Right lobe of liver (tissue), 6 donors: ENCODE measurements at regions not wholly inside any gene's neighbourhood (a gene's known extent, or its start where the extent isn't known, plus 50 kb on each side); places are given as distances from the start of the nearest gene placed in this dataset.

Experiments
- ATAC-seq, 4 donors: fragments of 200-7000 bp; cut with Tn5 transposase; one replicate each; pipeline ENCODE4 v1.9.1; 2020; ENCODE audit warnings: mild to moderate bottlenecking in 4 of 4, moderate library complexity in 4 of 4
- DNase-seq, 3 donors: peaks; one replicate each; pipeline ENCODE4 v3.0.0-alpha.2; 2020
- H3K27ac ChIP-seq, 3 donors: fragments of 200-600 bp; one replicate each; pipeline ENCODE4 v1.8.0; 2022
- H3K27me3 ChIP-seq, 2 donors: fragments of 200-600 bp; one replicate each; pipeline ENCODE4 v1.8.0; 2022
- H3K36me3 ChIP-seq, 4 donors: fragments of 200-600 bp; sonication (generic) in 1 of 4; one replicate each; pipeline versions ENCODE4 v1.5.1 to v1.8.0; 2017 to 2022; ENCODE audit warnings: control low read depth in 1 of 4
- H3K4me1 ChIP-seq, 4 donors: fragments of 200-600 bp; sonication (generic) in 1 of 4; one replicate each; pipeline versions ENCODE4 v1.5.1 to v1.8.0; 2017 to 2022; ENCODE audit warnings: control low read depth in 1 of 4
- H3K4me3 ChIP-seq, 3 donors: fragments of 200-600 bp; one replicate each; pipeline ENCODE4 v1.8.0; 2022
- H3K9me3 ChIP-seq, 4 donors: fragments of 200-600 bp; sonication (generic) in 1 of 4; one replicate each; pipeline versions ENCODE4 v1.5.1 to v1.8.0; 2017 to 2022; ENCODE audit warnings: control low read depth in 1 of 4
- POLR2A ChIP-seq: fragments of 450-650 bp; IDR thresholded peaks from one replicate; pipeline ENCODE4 v1.6.1; 2017; ENCODE audit warnings: antibody characterized with exemption, mild to moderate bottlenecking
- WGBS: methylation state at CpG from one replicate; pipeline ENCODE4 v1.1.6; 2018; ENCODE audit warnings: low coverage, low lambda C conversion rate; ENCODE audit not compliant: insufficient coverage; ENCODE audit errors: missing lambda C conversion rate; 5-methylcytosine and 5-hydroxymethylcytosine counted together
- intact Hi-C, 2 donors: fragments of 100-400 bp; cut with DNase I; formaldehyde crosslinking; loops; one replicate each; pipeline versions ENCODE4 v1.11.2 to v1.14.1; 2022
- TF ChIP-seq, protein P1 (sequence below), 4 donors: fragments of 200-600 bp in 3 of 4; fragments of 450-650 bp in 1 of 4; IDR thresholded peaks; one replicate each; pipeline versions ENCODE4 v1.5.1 to v1.8.0; 2016 to 2022; ENCODE audit warnings: antibody characterized with exemption in 4 of 4, mild to moderate bottlenecking in 2 of 4
- donor health status: DM: no; HTN: yes; CAD: no.
- donor health status: DM: no; HTN: no; CAD: no.
- donor health status: DM: no; HTN: no; CAD: no.
- donor health status: DM: no; HTN: yes; CAD: no.
- donor health status: DM: no; HTN: yes; CAD: no.

DNA sequence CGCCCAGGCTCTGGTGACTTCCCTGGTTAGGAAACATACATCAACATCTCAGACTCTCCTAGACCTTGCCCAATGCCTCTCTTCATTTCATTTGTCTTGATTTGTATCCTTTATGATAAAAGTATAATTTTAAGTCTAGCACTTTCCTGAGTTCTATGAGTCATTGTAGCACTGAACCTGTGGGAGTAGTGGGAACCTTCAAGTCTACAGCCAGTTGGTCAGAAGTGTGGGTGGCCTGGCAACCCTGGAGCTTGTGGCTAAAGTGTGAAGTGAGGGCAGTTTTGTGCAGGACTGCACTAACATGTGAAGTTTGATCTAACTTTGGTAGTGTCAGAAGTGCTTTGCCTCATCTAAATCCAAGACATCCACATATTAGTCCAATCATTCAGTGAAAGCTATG is 259.3 kb upstream of the IGFBP7 start:
- Histone ChIP-seq H3K4me3 (no peak overlapping the region), H3K36me3 (no peaks in the 10 kb centered on the region), H3K27me3 (no peaks in the 10 kb centered on the region), H3K27ac (no peak overlapping the region), H3K9me3 (no peaks in the 10 kb centered on the region), H3K4me1 (no peaks in the 10 kb centered on the region)
- ATAC-seq (no peak), DNase-seq (no peak)
- intact Hi-C loops, result no loop called here
- TF ChIP-seq POLR2A, result no peak
- TF ChIP-seq, protein P1, sequence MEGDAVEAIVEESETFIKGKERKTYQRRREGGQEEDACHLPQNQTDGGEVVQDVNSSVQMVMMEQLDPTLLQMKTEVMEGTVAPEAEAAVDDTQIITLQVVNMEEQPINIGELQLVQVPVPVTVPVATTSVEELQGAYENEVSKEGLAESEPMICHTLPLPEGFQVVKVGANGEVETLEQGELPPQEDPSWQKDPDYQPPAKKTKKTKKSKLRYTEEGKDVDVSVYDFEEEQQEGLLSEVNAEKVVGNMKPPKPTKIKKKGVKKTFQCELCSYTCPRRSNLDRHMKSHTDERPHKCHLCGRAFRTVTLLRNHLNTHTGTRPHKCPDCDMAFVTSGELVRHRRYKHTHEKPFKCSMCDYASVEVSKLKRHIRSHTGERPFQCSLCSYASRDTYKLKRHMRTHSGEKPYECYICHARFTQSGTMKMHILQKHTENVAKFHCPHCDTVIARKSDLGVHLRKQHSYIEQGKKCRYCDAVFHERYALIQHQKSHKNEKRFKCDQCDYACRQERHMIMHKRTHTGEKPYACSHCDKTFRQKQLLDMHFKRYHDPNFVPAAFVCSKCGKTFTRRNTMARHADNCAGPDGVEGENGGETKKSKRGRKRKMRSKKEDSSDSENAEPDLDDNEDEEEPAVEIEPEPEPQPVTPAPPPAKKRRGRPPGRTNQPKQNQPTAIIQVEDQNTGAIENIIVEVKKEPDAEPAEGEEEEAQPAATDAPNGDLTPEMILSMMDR (IDR thresholded peaks at IDR 0.05), result no peak
- 67% methylated on average over 1 of the region's 1 CpG for WGBS

DNA sequence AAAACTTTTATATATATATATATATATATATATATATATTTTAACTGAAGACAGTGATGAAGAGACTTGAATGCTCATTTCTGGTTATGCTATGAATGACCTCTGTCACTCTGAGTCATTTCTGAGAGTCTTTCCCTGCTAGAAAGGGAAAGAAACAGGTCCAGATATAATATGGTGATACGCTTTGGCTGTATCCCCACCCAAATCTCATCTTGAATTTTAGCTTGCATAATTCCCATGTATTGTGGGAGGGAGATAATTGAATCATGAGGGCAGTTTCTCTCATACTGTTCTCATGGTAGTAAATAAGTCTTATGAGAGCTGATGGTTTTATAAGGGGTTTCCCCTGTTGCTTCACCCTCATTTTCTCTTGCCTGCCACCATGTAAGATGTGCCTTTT is 254.1 kb upstream of the IGFBP7 start:
- ATAC-seq (no peak), DNase-seq (no peak)
- Histone ChIP-seq H3K36me3 (no peaks in the 10 kb centered on the region), H3K27ac (no peak overlapping the region), H3K4me3 (no peak overlapping the region), H3K4me1 (no peaks in the 10 kb centered on the region), H3K27me3 (no peaks in the 10 kb centered on the region), H3K9me3 (no peaks in the 10 kb centered on the region)
- WGBS, result 78% methylated on average over 1 of the region's 1 CpG
- intact Hi-C loops, result no loop called here
- TF ChIP-seq POLR2A, result no peak
- TF ChIP-seq, protein P1 (IDR thresholded peaks at IDR 0.05), result no peak

DNA sequence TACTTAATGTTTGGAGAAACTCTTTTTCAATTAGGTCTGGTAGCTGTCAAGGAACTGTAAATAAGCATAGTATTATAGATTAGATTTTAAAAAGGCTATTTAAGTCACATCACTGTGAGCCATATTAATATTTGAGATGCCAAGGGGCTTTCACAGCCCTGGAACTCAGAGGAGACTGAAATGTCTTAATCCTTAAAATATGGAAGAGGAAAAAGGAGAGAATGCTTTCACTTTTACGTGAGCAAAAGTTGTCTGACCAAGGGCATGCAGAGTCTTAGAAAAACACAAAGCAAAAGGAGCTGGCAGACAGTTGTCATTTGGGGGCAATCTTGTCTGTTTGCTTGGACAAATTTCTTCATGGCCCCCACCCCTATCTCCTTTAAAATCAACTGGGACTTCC is 253.2 kb upstream of the IGFBP7 start:
- intact Hi-C loops, result no loop called here
- no peak overlapping the region for H3K27ac ChIP-seq
- WGBS, result 17% methylated on average over 1 of the region's 1 CpG
- H3K4me3 ChIP-seq, result no peak overlapping the region
- no peaks in the 10 kb centered on the region for H3K36me3 ChIP-seq
- no peaks in the 10 kb centered on the region for H3K27me3 ChIP-seq
- DNase-seq (no peak), ATAC-seq (no peak)
- TF ChIP-seq, protein P1 (IDR thresholded peaks at IDR 0.05), result no peak
- TF ChIP-seq POLR2A, result no peak
- H3K9me3 ChIP-seq, result no peaks in the 10 kb centered on the region
- H3K4me1 ChIP-seq, result no peaks in the 10 kb centered on the region

DNA sequence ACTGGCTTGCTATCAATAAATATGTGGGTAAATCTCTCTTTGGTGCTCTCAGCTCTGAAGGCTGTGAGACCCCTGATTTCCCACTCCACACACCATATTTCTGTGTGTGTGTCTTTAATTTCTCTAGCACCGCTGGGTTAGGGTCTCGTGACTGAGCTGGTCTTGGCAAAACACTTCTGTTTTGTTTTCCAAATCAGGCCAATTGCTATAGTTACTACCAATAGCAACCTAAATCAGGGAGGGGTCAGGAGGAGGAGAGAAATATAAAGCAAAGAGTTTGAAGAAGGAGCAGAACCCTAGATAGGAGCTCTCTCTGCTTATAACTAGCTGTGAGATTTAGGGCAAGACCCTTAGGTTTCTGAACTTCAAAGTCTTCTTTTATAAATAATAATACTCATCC is 250.5 kb upstream of the IGFBP7 start:
- WGBS, result 67% methylated on average over 2 of the region's 2 CpGs
- ATAC-seq (no peak), DNase-seq (no peak)
- Histone ChIP-seq H3K27me3 (no peaks in the 10 kb centered on the region), H3K4me1 (no peaks in the 10 kb centered on the region), H3K27ac (no peak overlapping the region), H3K36me3 (no peaks in the 10 kb centered on the region), H3K4me3 (no peak overlapping the region), H3K9me3 (no peaks in the 10 kb centered on the region)
- TF ChIP-seq, protein P1 (IDR thresholded peaks at IDR 0.05), result no peak
- no peak for TF ChIP-seq POLR2A
- intact Hi-C loops, result no loop called here

DNA sequence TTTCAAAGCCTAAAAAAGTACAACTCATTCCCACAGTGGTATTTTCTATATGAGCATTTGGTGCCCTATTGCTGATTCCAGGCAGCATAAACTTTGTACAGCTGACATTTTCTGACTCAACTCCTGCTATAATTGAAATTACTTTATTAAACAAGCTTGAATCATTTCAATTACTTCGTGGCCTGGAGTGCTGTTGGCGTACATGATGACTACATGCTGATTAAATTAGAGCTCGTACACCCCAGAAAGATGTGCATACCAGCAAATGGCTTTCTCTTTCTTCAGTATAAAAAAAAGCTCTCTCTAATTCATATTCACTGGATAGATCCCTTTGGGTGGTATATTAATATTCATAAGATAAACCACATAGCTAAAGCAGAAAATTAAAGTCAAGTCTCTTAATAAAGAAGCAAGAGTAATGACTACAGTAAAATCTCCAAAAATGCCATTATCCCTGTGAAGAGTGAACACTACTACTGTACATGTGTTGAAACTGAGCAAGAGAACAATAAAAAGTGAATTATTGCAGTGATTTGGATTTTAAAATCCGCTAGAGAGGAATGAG is 245.0 kb upstream of the IGFBP7 start:
- 43% methylated on average over 4 of the region's 4 CpGs for WGBS
- ATAC-seq (no peak), DNase-seq (no peak)
- Histone ChIP-seq H3K4me1 (no peaks in the 10 kb centered on the region), H3K27me3 (no peaks in the 10 kb centered on the region), H3K36me3 (no peaks in the 10 kb centered on the region), H3K27ac (no peak overlapping the region), H3K9me3 (no peaks in the 10 kb centered on the region), H3K4me3 (no peak overlapping the region)
- TF ChIP-seq POLR2A, result no peak
- TF ChIP-seq, protein P1 (IDR thresholded peaks at IDR 0.05), result no peak
- intact Hi-C loops, result no loop called here
